Activated naive CD4-positive, alpha-beta T cell treated with anti-CD3 and anti-CD28 coated beads, Interleukin-2, amount 10 ng/mL, durations not matched to agents 7 days and 5 days (primary cell): ENCODE measurements at regions not wholly inside any gene's neighbourhood (a gene's known extent, or its start where the extent isn't known, plus 50 kb on each side); places are given as distances from the start of the nearest gene placed in this dataset.
"Not testable (repeated sequence)": the region's sequence is repeated elsewhere in the genome, so short reads cannot be mapped to it uniquely, and the experiment has no call there.

ENCODE experiments used
- CTCF ChIA-PET: fragments of 350-600 bp; sonication (Branson Sonifier 250); formaldehyde crosslinking; loops from one replicate; lab custom pipeline; 2021; ENCODE audit warnings: antibody characterized with exemption; lab: Charles Lee
- DNase-seq: peaks from one replicate; pipeline ENCODE4 v3.0.0-alpha.2; 2020
- H3K27ac Mint-ChIP-seq: one replicate; pipeline ENCODE4 v1.8.0; 2021; ENCODE audit warnings: mild to moderate bottlenecking, moderate library complexity, mixed read lengths
- H3K27me3 Mint-ChIP-seq: one replicate; pipeline ENCODE4 v1.8.0; 2021; ENCODE audit warnings: mild to moderate bottlenecking, mixed read lengths
- H3K36me3 Mint-ChIP-seq: one replicate; pipeline ENCODE4 v1.8.0; 2021; ENCODE audit warnings: mixed read lengths
- H3K4me1 Mint-ChIP-seq: one replicate; pipeline ENCODE4 v1.8.0; 2021; ENCODE audit warnings: mixed read lengths
- H3K4me3 Mint-ChIP-seq: one replicate; pipeline ENCODE4 v1.8.0; 2021; ENCODE audit warnings: mild to moderate bottlenecking, moderate library complexity, mixed read lengths
- H3K9me3 Mint-ChIP-seq: one replicate; pipeline ENCODE4 v1.8.0; 2021; ENCODE audit warnings: mixed read lengths

DNA sequence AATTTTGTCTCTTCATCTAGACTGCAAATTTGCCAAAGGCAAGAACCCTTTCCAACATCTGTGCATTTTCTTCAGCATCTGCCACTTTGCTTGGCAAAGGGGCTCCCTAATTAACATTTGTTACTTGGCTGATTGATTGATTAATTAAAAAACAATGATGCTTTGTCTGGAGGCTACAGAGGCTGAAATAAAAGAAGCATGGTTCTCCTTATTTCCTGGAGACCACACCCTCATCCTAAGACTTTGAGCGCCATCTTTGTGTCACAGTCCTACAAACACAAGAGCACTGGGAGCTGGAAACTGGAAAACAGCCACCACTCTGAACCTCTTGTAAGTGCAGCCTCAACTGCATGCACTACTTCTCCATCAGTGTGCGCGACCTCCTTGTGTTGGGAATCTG is 189.2 kb downstream of the C7orf25 start:
- no peaks in the 10 kb centered on the region for H3K36me3 Mint-ChIP-seq
- H3K4me1 Mint-ChIP-seq, result no peaks in the 10 kb centered on the region
- DNase-seq, result no peak
- H3K4me3 Mint-ChIP-seq, result no peak overlapping the region
- no peaks in the 10 kb centered on the region for H3K27me3 Mint-ChIP-seq
- CTCF ChIA-PET, result no interaction called here
- H3K27ac Mint-ChIP-seq, result no peak overlapping the region
- H3K9me3 Mint-ChIP-seq, result no peaks in the 10 kb centered on the region

DNA sequence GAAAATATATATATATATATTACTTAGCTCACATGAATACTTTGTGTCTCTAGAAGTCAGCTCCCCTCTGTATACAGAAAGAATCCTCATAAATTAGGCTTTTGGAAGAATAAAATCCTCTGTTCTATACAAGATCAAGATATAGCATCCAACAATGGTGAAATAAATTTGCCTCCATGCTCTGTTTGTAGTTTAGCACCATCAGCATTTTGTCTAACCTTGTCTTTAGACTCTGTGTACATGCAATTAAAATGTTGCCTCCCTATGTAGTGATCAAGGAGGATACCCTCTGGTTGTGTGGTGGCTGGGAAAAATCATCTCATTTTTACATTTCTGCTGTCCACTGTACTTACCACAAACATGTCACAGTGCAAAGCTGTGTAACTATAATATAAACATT is 189.7 kb downstream of the C7orf25 start:
- H3K36me3 Mint-ChIP-seq, result no peaks in the 10 kb centered on the region
- H3K4me1 Mint-ChIP-seq, result no peaks in the 10 kb centered on the region

DNA sequence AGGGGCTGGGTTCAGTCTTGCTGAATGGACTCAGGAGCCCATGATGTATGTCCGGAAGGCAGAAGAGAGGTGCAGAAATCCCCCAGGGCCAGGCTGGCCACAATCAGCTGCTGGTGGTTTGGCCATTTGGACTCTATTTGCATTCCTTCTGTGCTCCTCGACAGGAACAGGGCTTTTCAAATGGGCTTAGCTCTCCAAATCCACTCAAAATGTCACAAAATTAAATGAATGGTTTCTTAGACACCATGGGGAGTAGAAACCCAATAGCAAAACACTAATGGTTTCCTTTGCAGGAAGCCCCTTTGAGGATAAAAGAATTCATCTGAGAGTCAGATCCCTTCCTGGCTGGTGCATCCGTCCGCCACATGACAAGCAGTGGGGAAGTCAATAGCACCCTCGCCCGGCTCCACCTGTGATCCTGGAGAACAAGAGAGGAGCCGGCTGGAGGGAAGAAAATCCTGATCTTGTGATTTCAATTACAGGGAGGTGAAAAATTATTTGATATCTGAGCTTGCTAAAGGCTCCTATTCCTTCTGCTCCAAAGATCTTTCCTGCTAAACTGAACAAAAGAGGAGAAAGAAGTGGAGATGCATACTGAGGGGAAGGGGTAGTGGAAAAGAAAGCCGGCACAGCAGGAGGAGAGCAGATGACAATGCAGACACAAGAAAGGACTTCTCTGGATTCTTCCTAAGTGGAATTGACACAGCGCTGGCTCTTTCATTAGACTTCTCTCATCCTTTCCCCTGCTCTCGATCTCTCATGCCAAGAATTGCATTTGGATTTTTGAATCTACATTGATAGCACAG is 190.7 kb downstream of the C7orf25 start:
- no peak overlapping the region for H3K27ac Mint-ChIP-seq
- H3K4me3 Mint-ChIP-seq, result no peak overlapping the region
- H3K4me1 Mint-ChIP-seq, result no peaks in the 10 kb centered on the region
- H3K27me3 Mint-ChIP-seq, result no peaks in the 10 kb centered on the region
- no peak for DNase-seq
- H3K36me3 Mint-ChIP-seq, result no peaks in the 10 kb centered on the region
- CTCF ChIA-PET, result no interaction called here
- no peaks in the 10 kb centered on the region for H3K9me3 Mint-ChIP-seq

More for the DNA sequence above, 189.7 kb downstream of the C7orf25 start:
- Mint-ChIP-seq H3K27ac (no peak overlapping the region), H3K4me3 (no peak overlapping the region), H3K9me3 (no peaks in the 10 kb centered on the region), H3K27me3 (no peaks in the 10 kb centered on the region)
- CTCF ChIA-PET, result no interaction called here
- DNase-seq, result no peak

DNA sequence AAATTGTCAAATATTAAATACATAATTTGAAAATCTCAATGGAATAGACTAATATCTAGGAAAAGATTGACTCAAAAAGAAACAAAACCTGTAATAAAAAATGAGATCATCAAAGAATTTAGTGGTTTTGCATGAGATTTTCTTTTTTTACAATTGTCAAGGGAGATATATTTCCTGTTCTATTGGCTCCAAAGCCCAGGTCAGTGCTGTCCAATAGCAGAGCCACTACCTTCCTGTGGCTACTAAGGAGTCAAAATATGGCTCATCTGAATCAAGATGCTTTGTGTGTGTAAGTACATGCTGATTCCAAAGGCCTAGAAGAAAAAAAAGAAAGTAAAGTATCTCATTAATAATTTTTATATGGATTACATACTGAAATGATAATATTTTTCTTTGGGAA is 191.9 kb downstream of the C7orf25 start:
- CTCF ChIA-PET, result no interaction called here

DNA sequence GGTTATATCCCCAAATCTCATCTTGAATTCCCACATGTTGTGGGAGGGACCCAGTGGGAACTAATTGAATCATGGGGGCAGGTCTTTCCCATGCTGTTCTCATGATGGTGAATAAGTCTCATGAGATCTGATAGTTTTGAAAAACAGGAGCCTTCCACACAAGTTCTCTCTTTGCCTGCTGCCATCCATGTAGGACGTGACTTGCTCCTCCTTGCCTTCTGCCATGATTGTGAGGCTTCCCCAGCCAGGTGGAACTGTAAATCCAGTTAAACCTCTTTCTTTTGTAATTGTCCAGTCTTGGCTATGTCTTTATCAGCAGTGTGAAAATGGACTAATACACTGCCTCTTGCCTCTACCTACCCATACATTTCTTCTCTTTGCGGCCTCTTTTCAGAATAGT is 193.4 kb downstream of the C7orf25 start:
- DNase-seq, CTCF ChIA-PET, H3K9me3 Mint-ChIP-seq, H3K27ac Mint-ChIP-seq, H3K4me1 Mint-ChIP-seq, H3K27me3 Mint-ChIP-seq, H3K36me3 Mint-ChIP-seq, H3K4me3 Mint-ChIP-seq: not testable (repeated sequence)

More for the DNA sequence above, 191.9 kb downstream of the C7orf25 start:
- no peak for DNase-seq
- Mint-ChIP-seq H3K4me1 (no peaks in the 10 kb centered on the region), H3K4me3 (no peak overlapping the region), H3K36me3 (no peaks in the 10 kb centered on the region), H3K9me3 (peaks cover 4% of the 10 kb centered on the region), H3K27me3 (no peaks in the 10 kb centered on the region), H3K27ac (no peak overlapping the region)

DNA sequence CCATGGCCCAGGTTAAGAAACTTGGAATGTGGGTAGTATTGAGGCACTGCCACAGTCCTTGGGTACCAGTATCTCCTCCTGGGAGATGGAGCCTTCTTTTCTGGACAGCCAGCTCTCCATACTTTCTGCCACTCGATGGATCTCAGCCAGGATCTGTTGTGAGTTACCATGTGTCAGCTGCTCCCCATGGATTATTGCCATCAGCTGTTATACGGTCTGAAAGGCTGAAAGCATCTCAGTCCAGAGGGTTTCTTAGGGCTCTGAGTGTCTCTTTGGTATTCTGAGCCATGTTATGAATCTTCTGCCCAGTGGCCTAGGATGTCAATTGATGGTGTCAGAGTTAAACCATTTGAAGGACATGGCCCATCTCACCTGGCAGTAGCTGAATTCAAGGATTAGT is 197.5 kb downstream of the C7orf25 start:
- no peak overlapping the region for H3K27ac Mint-ChIP-seq
- CTCF ChIA-PET, result no interaction called here
- no peaks in the 10 kb centered on the region for H3K4me1 Mint-ChIP-seq
- H3K4me3 Mint-ChIP-seq, result no peak overlapping the region
- H3K36me3 Mint-ChIP-seq, result no peaks in the 10 kb centered on the region
- DNase-seq, result no peak
- H3K9me3 Mint-ChIP-seq, result peaks cover 6% of the 10 kb centered on the region
- H3K27me3 Mint-ChIP-seq, result no peaks in the 10 kb centered on the region

DNA sequence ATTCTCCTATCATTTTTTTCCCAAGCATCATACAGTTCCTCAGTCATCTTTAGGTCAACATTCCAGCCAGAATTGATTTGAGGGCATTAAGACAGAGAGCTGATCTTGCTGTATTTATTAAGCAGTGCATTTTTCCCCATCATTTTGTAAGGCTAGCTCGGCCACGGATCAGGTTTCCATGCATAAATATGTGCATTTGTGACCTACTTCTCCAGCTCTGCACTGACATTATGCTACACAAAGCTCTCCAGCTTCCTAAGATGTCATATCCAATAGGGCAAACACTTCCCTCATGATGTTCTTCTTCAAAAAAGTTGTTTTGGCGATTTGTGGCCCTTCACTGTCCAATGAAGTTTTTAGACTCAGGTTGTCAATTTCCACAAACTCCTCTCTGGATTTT is 202.6 kb downstream of the C7orf25 start:
- H3K27ac Mint-ChIP-seq, result no peak overlapping the region

DNA sequence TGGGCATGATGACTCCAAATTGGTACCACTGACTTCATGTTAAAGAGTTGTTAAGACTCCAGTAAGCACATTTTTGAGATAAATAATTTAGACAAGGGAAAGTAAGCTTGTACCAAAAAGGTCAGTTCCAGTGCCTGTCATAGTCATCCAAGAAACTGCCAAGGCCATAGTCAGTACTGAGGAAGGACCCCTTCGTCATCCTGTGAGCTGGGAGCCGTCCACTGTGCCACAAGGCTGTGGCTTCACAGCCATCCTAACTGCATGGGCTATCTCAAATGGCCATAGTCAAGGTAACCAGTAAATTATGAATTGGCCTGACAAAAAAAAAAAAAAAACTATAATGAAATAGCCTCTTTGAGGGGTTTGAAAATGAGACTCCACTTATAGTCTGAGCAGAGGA is 207.2 kb downstream of the C7orf25 start:
- no peak for DNase-seq
- Mint-ChIP-seq H3K36me3 (no peaks in the 10 kb centered on the region), H3K27ac (no peak overlapping the region), H3K27me3 (no peaks in the 10 kb centered on the region), H3K4me1 (no peaks in the 10 kb centered on the region), H3K9me3 (no peaks in the 10 kb centered on the region), H3K4me3 (no peak overlapping the region)
- CTCF ChIA-PET, result no interaction called here

More for the DNA sequence above, 202.6 kb downstream of the C7orf25 start:
- Mint-ChIP-seq H3K4me1 (no peaks in the 10 kb centered on the region), H3K27me3 (no peaks in the 10 kb centered on the region), H3K9me3 (peaks cover 2% of the 10 kb centered on the region), H3K4me3 (no peak overlapping the region), H3K36me3 (no peaks in the 10 kb centered on the region)
- no peak for DNase-seq
- CTCF ChIA-PET, result no interaction called here

DNA sequence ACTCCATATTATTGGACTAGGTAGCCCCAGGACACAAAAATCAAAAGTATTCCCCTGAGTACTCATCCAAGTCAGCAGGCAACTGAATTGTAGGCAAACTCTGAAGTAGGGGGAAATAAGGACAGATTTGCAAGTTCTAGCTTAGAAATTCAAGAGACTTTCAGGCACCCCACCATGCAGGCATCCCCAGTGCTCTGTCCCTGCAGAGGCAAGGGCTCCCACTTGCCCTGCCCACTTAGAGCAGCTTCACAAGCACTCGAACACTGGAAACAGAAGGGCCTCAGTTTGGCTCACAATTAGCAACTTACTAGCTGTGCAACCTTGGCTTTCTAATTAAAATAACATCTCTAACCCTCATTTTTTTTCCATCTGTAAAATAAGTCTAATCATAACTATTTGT is 209.2 kb downstream of the C7orf25 start:
- H3K36me3 Mint-ChIP-seq, result no peaks in the 10 kb centered on the region
- H3K4me3 Mint-ChIP-seq, result no peak overlapping the region
- H3K27ac Mint-ChIP-seq, result no peak overlapping the region
- H3K9me3 Mint-ChIP-seq, result no peaks in the 10 kb centered on the region
- DNase-seq, result no peak
- H3K4me1 Mint-ChIP-seq, result no peaks in the 10 kb centered on the region
- CTCF ChIA-PET, result no interaction called here
- H3K27me3 Mint-ChIP-seq, result no peaks in the 10 kb centered on the region

DNA sequence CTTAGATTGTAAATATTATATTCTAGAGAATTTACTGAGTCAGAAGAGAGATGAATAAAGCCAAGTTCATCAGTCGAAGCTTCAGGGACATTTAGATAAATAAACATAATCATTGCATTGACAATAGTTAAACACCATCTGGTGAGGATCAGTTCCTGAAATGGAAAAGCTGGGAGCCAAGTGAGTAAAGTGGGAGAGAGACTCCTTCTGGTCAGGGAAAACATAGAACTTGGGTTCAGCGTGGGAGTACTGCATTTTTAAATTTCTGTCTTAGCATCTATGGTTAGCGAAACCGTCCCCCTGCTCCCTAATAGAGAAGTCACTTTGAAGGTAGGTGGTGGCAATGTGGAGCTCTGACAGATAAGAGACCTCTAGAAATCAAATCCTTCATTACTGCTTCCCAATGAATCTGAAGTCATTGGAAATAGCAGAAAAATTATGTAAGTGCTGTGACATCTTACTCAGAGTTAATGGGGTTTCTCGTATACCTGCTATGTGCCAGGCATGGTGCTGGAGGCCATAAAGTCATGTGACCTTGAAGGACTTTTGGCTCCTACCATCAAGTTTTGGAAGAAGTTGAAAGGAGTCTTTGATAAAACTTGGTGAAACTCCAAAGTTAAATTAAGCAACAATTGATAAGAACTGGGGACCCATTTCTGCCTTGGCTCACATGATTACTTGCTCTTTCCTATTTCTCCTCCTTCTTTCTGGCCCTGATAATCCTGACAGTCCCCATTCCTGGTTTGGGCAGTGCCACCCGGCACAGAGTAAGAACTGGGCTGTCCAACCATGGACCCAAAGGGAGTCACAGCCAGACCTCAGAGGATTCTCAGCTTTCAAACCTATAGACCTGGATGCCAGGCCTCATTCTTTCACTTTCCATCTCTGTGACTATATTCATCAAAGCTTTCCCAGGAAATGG is 211.2 kb downstream of the C7orf25 start:
- CTCF ChIA-PET, result no interaction called here
- DNase-seq, result no peak

DNA sequence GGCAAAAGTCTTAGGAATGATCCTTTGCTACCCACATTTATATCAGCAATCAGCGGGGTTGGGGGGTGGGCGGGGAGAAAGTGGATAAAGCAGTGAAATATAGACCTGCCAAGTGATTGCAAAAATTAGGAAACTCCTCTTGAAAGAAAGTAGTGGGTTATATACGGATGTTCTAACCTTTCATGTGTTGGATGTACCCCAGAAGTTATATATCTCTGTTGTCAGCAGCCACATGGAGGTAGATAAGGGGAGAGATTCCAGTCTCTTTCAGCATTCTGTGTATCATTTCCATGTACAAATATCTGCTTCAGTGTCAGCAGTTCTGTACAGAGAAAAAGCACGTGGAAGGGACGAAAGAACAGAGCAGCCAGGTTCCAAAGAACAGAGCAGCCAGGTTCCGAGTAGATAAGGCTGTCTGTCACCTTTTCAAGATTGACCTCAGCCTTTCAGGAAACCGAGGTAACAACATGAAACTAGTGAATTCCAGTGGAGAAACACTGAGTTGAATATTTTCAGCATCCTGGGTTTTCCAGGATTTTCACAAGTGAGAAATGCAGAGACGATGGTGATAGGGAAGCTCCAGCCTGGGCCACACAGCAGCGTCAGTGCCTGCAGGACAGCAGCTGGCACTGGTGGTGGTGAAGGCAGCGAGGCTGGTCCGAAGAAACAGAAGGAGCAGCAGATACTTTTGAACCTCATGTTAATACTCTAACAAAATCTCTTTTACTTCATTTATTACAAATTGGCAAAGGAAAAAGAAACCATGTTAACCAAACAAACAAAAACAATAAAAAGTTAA is 212.3 kb downstream of the C7orf25 start:
- Mint-ChIP-seq H3K4me1 (no peaks in the 10 kb centered on the region), H3K27ac (no peak overlapping the region)
- CTCF ChIA-PET, result no interaction called here

More for the DNA sequence above, 211.2 kb downstream of the C7orf25 start:
- no peak overlapping the region for H3K27ac Mint-ChIP-seq
- H3K4me1 Mint-ChIP-seq, result no peaks in the 10 kb centered on the region
- no peaks in the 10 kb centered on the region for H3K27me3 Mint-ChIP-seq
- H3K4me3 Mint-ChIP-seq, result no peak overlapping the region
- H3K9me3 Mint-ChIP-seq, result no peaks in the 10 kb centered on the region
- H3K36me3 Mint-ChIP-seq, result no peaks in the 10 kb centered on the region

DNA sequence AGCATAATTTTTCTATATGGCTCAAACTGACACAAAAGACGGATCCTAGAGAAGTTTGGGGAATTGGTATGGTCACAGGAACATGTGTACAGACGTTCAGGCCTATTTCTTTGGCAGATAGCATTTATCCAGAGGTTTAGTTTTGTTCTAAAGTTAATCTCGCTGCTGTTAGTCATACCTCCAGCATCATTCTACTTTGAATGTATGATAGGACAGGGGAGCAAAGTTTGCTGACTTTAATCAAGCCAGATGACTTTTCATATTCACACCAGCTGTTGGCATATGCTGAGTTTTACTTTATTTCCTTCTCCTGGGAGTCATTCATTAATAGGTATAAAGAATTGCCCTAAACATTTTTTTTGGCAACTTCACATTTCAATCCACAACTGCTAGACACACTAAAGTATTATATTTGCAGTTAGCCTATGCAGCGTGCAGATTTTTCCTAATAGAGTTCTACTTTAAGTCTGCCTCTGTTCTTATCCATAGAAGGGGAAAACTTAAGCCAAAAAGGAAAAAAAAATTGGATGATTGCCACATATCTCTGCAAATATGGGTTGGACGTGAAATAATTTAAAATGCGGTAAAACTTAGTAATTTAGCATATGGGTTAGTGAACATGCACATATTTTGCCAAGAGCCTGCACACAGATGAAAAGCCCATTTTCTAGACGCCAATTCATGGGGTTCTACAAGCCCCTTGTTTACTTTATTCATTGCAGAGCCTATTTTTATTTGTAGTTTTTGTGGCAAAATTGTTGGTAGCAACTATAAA is 213.1 kb downstream of the C7orf25 start:
- H3K27ac Mint-ChIP-seq, result no peak overlapping the region
- no peaks in the 10 kb centered on the region for H3K9me3 Mint-ChIP-seq
- CTCF ChIA-PET, result no interaction called here
- no peaks in the 10 kb centered on the region for H3K36me3 Mint-ChIP-seq
- no peaks in the 10 kb centered on the region for H3K4me1 Mint-ChIP-seq
- no peak for DNase-seq
- no peaks in the 10 kb centered on the region for H3K27me3 Mint-ChIP-seq
- H3K4me3 Mint-ChIP-seq, result no peak overlapping the region

More for the DNA sequence above, 212.3 kb downstream of the C7orf25 start:
- H3K4me3 Mint-ChIP-seq, result no peak overlapping the region
- no peak for DNase-seq
- H3K27me3 Mint-ChIP-seq, result no peaks in the 10 kb centered on the region
- H3K36me3 Mint-ChIP-seq, result no peaks in the 10 kb centered on the region
- H3K9me3 Mint-ChIP-seq, result no peaks in the 10 kb centered on the region

DNA sequence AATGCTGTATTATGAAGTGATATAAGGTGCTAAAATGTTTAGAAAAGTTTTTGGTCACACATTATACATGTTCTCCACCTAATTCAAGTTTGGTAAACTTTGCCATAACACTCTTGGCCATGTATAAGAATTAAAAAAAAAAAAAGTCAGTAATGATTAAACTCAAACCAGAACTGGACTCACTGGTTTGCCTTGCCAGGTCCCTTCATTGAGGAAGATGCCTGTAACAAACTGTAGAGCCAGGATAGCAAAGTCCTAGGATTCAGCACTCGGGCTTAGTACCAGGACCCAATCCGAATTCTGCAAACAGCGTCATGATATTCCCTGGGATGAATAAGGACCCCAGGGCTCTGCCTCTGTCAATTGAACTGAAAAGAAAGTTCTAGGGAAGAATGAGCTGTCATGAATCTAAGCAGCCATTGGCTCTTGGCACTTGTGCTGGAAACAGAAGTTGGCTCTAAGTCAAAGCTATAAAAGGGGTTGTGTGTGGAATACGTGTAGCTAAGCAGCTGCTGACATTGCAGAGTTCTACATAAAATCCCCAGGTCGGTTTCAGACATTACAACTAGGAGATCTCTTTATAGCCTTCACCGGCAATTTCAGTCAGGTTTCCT is 216.9 kb downstream of the C7orf25 start:
- H3K4me1 Mint-ChIP-seq, result no peaks in the 10 kb centered on the region
- H3K9me3 Mint-ChIP-seq, result no peaks in the 10 kb centered on the region
- no peak overlapping the region for H3K4me3 Mint-ChIP-seq
- no peak overlapping the region for H3K27ac Mint-ChIP-seq
- H3K27me3 Mint-ChIP-seq, result no peaks in the 10 kb centered on the region
- H3K36me3 Mint-ChIP-seq, result no peaks in the 10 kb centered on the region
- DNase-seq, result no peak
- CTCF ChIA-PET, result no interaction called here
